ENCODE measurements at regions not wholly inside any gene's neighbourhood (a gene's known extent, or its start where the extent isn't known, plus 50 kb on each side); places are given as distances from the start of the nearest gene placed in this dataset.
A peak's percentile ranks its signal among the peaks of the same experiment; 100 is the strongest.

DNA sequence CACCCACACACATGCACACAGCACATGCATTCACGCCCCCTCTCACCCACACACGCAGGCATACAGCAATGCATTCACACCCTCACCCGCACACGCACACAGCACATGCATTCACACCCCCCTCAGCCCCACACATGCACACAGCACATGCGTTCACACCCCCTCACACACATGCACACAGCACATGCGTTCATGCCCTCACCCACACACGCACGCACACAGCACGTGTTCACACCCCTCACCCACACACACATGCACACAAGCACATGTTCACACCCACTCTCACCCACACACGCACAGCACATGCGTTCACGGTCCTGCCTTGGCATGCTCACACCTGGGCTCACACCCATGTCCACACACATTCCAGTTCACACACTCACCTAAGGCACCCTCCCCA lies 64.2 kb downstream of the ENGASE start:
- H3K4me2 ChIP-seq (ENCODE audit: low read length) = no peak overlapping the region
- no peak overlapping the region for H2AFZ ChIP-seq (ENCODE audit: low read depth, low read length)
- H3K27ac ChIP-seq (ENCODE audit: low read length) = peak overlapping the region; percentile 80
- no peaks in the 10 kb centered on the region for H3K9me2 ChIP-seq (ENCODE audit: insufficient read depth, low read length)
- H3K36me3 ChIP-seq (ENCODE audit: insufficient read depth, low read length) = no peaks in the 10 kb centered on the region
- H3K79me2 ChIP-seq (replicated peaks; ENCODE audit: insufficient read depth, low read length) = no peaks in the 10 kb centered on the region
- no peaks in the 10 kb centered on the region for H3F3A ChIP-seq (ENCODE audit: insufficient read depth, low read length, poor library complexity, severe bottlenecking)
- H3K4me3 ChIP-seq (ENCODE audit: low read length) = no peak overlapping the region
- no peaks in the 10 kb centered on the region for H3K9me3 ChIP-seq (ENCODE audit: low read length)
- no peaks in the 10 kb centered on the region for H4K20me1 ChIP-seq (ENCODE audit: insufficient read depth)
- no peak overlapping the region for H3K9ac ChIP-seq (ENCODE audit: low read length)
- no peaks in the 10 kb centered on the region for H3K27me3 ChIP-seq (ENCODE audit: insufficient read depth, low read depth, low read length)
- TF ChIP-seq POLR2AphosphoS5 (IDR thresholded peaks at IDR 0.05) (no peak), SMC3 (conservative IDR thresholded peaks at IDR 0.05; ENCODE audit: poor library complexity) (no peak), CTCF (IDR thresholded peaks at IDR 0.05; ENCODE audit: poor library complexity, severe bottlenecking) (no peak), MXI1 (conservative IDR thresholded peaks at IDR 0.05; ENCODE audit: poor library complexity, severe bottlenecking) (no peak), EZH2 (IDR thresholded peaks at IDR 0.05; ENCODE audit: borderline replicate concordance, insufficient read depth, low read length, poor library complexity, severe bottlenecking) (no peak), EP300 (conservative IDR thresholded peaks at IDR 0.05; ENCODE audit: poor library complexity, severe bottlenecking) (no peak), TAF1 (IDR thresholded peaks at IDR 0.05; ENCODE audit: low read depth) (no peak), RAD21 (conservative IDR thresholded peaks at IDR 0.05) (no peak)
- TF ChIP-seq, protein P1, sequence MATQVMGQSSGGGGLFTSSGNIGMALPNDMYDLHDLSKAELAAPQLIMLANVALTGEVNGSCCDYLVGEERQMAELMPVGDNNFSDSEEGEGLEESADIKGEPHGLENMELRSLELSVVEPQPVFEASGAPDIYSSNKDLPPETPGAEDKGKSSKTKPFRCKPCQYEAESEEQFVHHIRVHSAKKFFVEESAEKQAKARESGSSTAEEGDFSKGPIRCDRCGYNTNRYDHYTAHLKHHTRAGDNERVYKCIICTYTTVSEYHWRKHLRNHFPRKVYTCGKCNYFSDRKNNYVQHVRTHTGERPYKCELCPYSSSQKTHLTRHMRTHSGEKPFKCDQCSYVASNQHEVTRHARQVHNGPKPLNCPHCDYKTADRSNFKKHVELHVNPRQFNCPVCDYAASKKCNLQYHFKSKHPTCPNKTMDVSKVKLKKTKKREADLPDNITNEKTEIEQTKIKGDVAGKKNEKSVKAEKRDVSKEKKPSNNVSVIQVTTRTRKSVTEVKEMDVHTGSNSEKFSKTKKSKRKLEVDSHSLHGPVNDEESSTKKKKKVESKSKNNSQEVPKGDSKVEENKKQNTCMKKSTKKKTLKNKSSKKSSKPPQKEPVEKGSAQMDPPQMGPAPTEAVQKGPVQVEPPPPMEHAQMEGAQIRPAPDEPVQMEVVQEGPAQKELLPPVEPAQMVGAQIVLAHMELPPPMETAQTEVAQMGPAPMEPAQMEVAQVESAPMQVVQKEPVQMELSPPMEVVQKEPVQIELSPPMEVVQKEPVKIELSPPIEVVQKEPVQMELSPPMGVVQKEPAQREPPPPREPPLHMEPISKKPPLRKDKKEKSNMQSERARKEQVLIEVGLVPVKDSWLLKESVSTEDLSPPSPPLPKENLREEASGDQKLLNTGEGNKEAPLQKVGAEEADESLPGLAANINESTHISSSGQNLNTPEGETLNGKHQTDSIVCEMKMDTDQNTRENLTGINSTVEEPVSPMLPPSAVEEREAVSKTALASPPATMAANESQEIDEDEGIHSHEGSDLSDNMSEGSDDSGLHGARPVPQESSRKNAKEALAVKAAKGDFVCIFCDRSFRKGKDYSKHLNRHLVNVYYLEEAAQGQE (IDR thresholded peaks at IDR 0.05; ENCODE audit: borderline replicate concordance) = no peak

GRCh38 chr17:79137789-79138165 lies 63.2 kb downstream of the ENGASE start:
- no peaks in the 10 kb centered on the region for H3F3A ChIP-seq (ENCODE audit: insufficient read depth, low read length, poor library complexity, severe bottlenecking)
- peak overlapping the region; percentile 80 for H3K27ac ChIP-seq (ENCODE audit: low read length)
- no peaks in the 10 kb centered on the region for H3K9me3 ChIP-seq (ENCODE audit: low read length)
- no peaks in the 10 kb centered on the region for H3K36me3 ChIP-seq (ENCODE audit: insufficient read depth, low read length)
- no peak overlapping the region for H2AFZ ChIP-seq (ENCODE audit: low read depth, low read length)
- no peaks in the 10 kb centered on the region for H3K79me2 ChIP-seq (replicated peaks; ENCODE audit: insufficient read depth, low read length)
- TF ChIP-seq RAD21 (conservative IDR thresholded peaks at IDR 0.05) (no peak), CTCF (IDR thresholded peaks at IDR 0.05; ENCODE audit: poor library complexity, severe bottlenecking) (no peak), SMC3 (conservative IDR thresholded peaks at IDR 0.05; ENCODE audit: poor library complexity) (peak; percentile 18), TAF1 (IDR thresholded peaks at IDR 0.05; ENCODE audit: low read depth) (no peak), EP300 (conservative IDR thresholded peaks at IDR 0.05; ENCODE audit: poor library complexity, severe bottlenecking) (peak; percentile 71), MXI1 (conservative IDR thresholded peaks at IDR 0.05; ENCODE audit: poor library complexity, severe bottlenecking) (peak; percentile 78), EZH2 (IDR thresholded peaks at IDR 0.05; ENCODE audit: borderline replicate concordance, insufficient read depth, low read length, poor library complexity, severe bottlenecking) (no peak), POLR2AphosphoS5 (IDR thresholded peaks at IDR 0.05) (peak; percentile 72)
- TF ChIP-seq, protein P1 (IDR thresholded peaks at IDR 0.05; ENCODE audit: borderline replicate concordance) = peak; percentile 63
- H3K27me3 ChIP-seq (ENCODE audit: insufficient read depth, low read depth, low read length) = no peaks in the 10 kb centered on the region
- no peak overlapping the region for H3K4me2 ChIP-seq (ENCODE audit: low read length)
- no peaks in the 10 kb centered on the region for H3K9me2 ChIP-seq (ENCODE audit: insufficient read depth, low read length)
- H3K4me3 ChIP-seq (ENCODE audit: low read length) = peak overlapping the region; percentile 45
- H4K20me1 ChIP-seq (ENCODE audit: insufficient read depth) = no peaks in the 10 kb centered on the region
- peak overlapping the region; percentile 50 for H3K9ac ChIP-seq (ENCODE audit: low read length)

Measured in neural cell (in vitro differentiated cells).